ENCODE measurements at regions not wholly inside any gene's neighbourhood (a gene's known extent, or its start where the extent isn't known, plus 50 kb on each side); places are given as distances from the start of the nearest gene placed in this dataset.

- TF ChIP-seq EP300 (IDR thresholded peaks at IDR 0.05) (no peak), POLR2A (IDR thresholded peaks at IDR 0.05; ENCODE audit: low read depth) (no peak), CTCF (IDR thresholded peaks at IDR 0.05) (no peak)
These were observed 320.5 kb downstream of the PHF14 start for GRCh38 chr7:11294218-11294617.

All from esophagus muscularis mucosa (tissue), 4 donors.